Peyer's patch (tissue), 4 donors: ENCODE measurements at regions not wholly inside any gene's neighbourhood (a gene's known extent, or its start where the extent isn't known, plus 50 kb on each side); places are given as distances from the start of the nearest gene placed in this dataset.

Source experiments
- DNase-seq, 3 donors: peaks; one replicate each; pipeline ENCODE4 v3.0.0-alpha.2; 2017 to 2019
- H3K27ac ChIP-seq, 4 donors: fragments of 200-600 bp; sonication (generic); one replicate each; pipeline ENCODE4 v1.5.1; 2016 to 2019
- H3K27me3 ChIP-seq, 2 donors: fragments of 200-600 bp; sonication (generic); one replicate each; pipeline ENCODE4 v1.5.1; 2019
- H3K36me3 ChIP-seq, 3 donors: fragments of 200-600 bp; sonication (generic); one replicate each; pipeline ENCODE4 v1.5.1; 2016 to 2019
- H3K4me1 ChIP-seq, 4 donors: fragments of 200-600 bp; sonication (generic); one replicate each; pipeline ENCODE4 v1.5.1; 2016 to 2019
- H3K4me3 ChIP-seq, 4 donors: fragments of 200-600 bp; sonication (generic); 1 replicate in 3 of 4; 2 replicates in 1 of 4; pipeline ENCODE4 v1.5.1; 2016 to 2019; ENCODE audit warnings: mild to moderate bottlenecking in 1 of 4
- H3K9me3 ChIP-seq, 4 donors: fragments of 200-600 bp; sonication (generic); one replicate each; pipeline ENCODE4 v1.5.1; 2016 to 2019; ENCODE audit warnings: mild to moderate bottlenecking in 1 of 4
- CTCF ChIP-seq, 6 experiments: fragments of 450-650 bp in 4 of 6; fragments of 200-600 bp in 2 of 6; sonication (generic) in 1 of 6; IDR thresholded peaks; one replicate each; pipeline ENCODE4 v1.5.1; 2017 to 2019; ENCODE audit warnings: antibody characterized with exemption in 6 of 6, mild to moderate bottlenecking in 3 of 6, moderate library complexity in 1 of 6
- POLR2A ChIP-seq, 2 donors: fragments of 450-650 bp; IDR thresholded peaks; one replicate each; pipeline ENCODE4 v1.5.1; 2017; ENCODE audit warnings: antibody characterized with exemption in 2 of 2, mild to moderate bottlenecking in 2 of 2, moderate library complexity in 2 of 2

GRCh38 chr4:119865389-119865788, 201.3 kb downstream of the MAD2L1 start:
- no peaks in the 10 kb centered on the region for H3K9me3 ChIP-seq
- H3K27me3 ChIP-seq = no peaks in the 10 kb centered on the region
- H3K4me1 ChIP-seq = no peaks in the 10 kb centered on the region

GRCh38 chr4:119861731-119862130, 204.9 kb downstream of the MAD2L1 start:
- H3K27me3 ChIP-seq = no peaks in the 10 kb centered on the region
- no peak overlapping the region for H3K27ac ChIP-seq
- TF ChIP-seq CTCF (IDR thresholded peaks at IDR 0.05) (no peak), POLR2A (IDR thresholded peaks at IDR 0.05) (no peak)
- H3K36me3 ChIP-seq = no peaks in the 10 kb centered on the region
- peak in 2 of 3 donors; percentile 48 to 50 for DNase-seq
- H3K9me3 ChIP-seq = no peaks in the 10 kb centered on the region
- no peak overlapping the region for H3K4me3 ChIP-seq
- no peaks in the 10 kb centered on the region for H3K4me1 ChIP-seq

More at GRCh38 chr4:119865389-119865788, 201.3 kb downstream of the MAD2L1 start:
- TF ChIP-seq POLR2A (IDR thresholded peaks at IDR 0.05) (no peak), CTCF (IDR thresholded peaks at IDR 0.05) (no peak)
- Histone ChIP-seq H3K4me3 (no peak overlapping the region), H3K36me3 (no peaks in the 10 kb centered on the region), H3K27ac (no peak overlapping the region)
- DNase-seq = no peak

- Histone ChIP-seq H3K4me3 (no peak overlapping the region), H3K27ac (no peak overlapping the region), H3K4me1 (no peaks in the 10 kb centered on the region), H3K9me3 (no peaks in the 10 kb centered on the region), H3K36me3 (no peaks in the 10 kb centered on the region), H3K27me3 (no peaks in the 10 kb centered on the region)
- no peak for DNase-seq
- no peak for TF ChIP-seq POLR2A (IDR thresholded peaks at IDR 0.05)
These were observed 208.5 kb downstream of the MAD2L1 start for GRCh38 chr4:119858176-119858575.

- DNase-seq = no peak
- Histone ChIP-seq H3K27me3 (no peaks in the 10 kb centered on the region), H3K36me3 (no peaks in the 10 kb centered on the region)
These were observed 212.3 kb downstream of the MAD2L1 start for GRCh38 chr4:119854364-119854763.

GRCh38 chr4:119851649-119852048, 215.0 kb downstream of the MAD2L1 start:
- Histone ChIP-seq H3K27ac (no peak overlapping the region), H3K36me3 (no peaks in the 10 kb centered on the region), H3K9me3 (no peaks in the 10 kb centered on the region), H3K4me1 (no peaks in the 10 kb centered on the region), H3K27me3 (no peaks in the 10 kb centered on the region), H3K4me3 (no peak overlapping the region)
- no peak for DNase-seq
- TF ChIP-seq POLR2A (IDR thresholded peaks at IDR 0.05) (no peak), CTCF (IDR thresholded peaks at IDR 0.05) (no peak)

More at GRCh38 chr4:119854364-119854763, 212.3 kb downstream of the MAD2L1 start:
- TF ChIP-seq POLR2A (IDR thresholded peaks at IDR 0.05) (no peak), CTCF (IDR thresholded peaks at IDR 0.05) (no peak)
- H3K4me3 ChIP-seq = no peak overlapping the region
- H3K4me1 ChIP-seq = no peaks in the 10 kb centered on the region
- no peak overlapping the region for H3K27ac ChIP-seq
- H3K9me3 ChIP-seq = no peaks in the 10 kb centered on the region

GRCh38 chr4:119841361-119841760, 212.8 kb upstream of the PDE5A start:
- H3K4me1 ChIP-seq = no peaks in the 10 kb centered on the region
- no peak overlapping the region for H3K27ac ChIP-seq
- H3K36me3 ChIP-seq = no peaks in the 10 kb centered on the region
- H3K27me3 ChIP-seq = no peaks in the 10 kb centered on the region
- TF ChIP-seq CTCF (IDR thresholded peaks at IDR 0.05) (no peak), POLR2A (IDR thresholded peaks at IDR 0.05) (no peak)
- H3K4me3 ChIP-seq = no peak overlapping the region
- no peak for DNase-seq
- no peaks in the 10 kb centered on the region for H3K9me3 ChIP-seq
